ENCODE measurements at regions not wholly inside any gene's neighbourhood (a gene's known extent, or its start where the extent isn't known, plus 50 kb on each side); places are given as distances from the start of the nearest gene placed in this dataset.

DNA sequence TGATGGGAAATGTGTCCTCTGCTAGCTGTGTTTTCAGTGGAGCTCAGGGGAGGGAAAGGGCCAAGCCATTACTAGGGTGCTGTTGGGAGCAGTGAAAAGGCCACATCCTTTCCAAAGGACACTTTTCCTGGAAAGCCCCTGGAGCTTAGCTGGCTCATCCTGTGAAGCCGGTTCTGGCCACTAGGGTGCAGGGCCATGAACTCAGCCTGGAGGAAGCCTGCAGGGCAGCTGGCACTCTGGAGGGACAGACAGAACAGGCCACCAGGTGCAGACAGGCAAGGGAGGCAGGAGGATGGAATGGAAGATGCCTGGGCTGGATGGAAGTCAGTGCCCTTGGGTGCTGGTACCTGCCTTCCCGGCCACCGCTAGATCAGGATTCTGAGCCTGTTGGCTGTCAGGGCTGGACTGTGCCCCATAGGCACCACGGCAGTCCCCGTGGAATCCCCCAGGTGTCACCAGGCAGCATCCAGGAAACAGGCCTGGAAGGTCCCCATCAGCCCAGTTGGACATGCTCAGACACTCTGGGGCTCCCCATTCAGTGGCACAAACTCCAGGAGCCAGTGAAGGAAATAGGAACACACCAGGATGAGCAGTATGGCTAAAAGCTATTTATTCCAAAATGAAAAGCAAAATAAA lies 76.2 kb upstream of the C2CD4B start:
- TF ChIP-seq, protein P1, sequence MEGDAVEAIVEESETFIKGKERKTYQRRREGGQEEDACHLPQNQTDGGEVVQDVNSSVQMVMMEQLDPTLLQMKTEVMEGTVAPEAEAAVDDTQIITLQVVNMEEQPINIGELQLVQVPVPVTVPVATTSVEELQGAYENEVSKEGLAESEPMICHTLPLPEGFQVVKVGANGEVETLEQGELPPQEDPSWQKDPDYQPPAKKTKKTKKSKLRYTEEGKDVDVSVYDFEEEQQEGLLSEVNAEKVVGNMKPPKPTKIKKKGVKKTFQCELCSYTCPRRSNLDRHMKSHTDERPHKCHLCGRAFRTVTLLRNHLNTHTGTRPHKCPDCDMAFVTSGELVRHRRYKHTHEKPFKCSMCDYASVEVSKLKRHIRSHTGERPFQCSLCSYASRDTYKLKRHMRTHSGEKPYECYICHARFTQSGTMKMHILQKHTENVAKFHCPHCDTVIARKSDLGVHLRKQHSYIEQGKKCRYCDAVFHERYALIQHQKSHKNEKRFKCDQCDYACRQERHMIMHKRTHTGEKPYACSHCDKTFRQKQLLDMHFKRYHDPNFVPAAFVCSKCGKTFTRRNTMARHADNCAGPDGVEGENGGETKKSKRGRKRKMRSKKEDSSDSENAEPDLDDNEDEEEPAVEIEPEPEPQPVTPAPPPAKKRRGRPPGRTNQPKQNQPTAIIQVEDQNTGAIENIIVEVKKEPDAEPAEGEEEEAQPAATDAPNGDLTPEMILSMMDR (IDR thresholded peaks at IDR 0.05; ENCODE audit: poor library complexity, severe bottlenecking), result no peak
- TF ChIP-seq EZH2 (IDR thresholded peaks at IDR 0.05; ENCODE audit: borderline replicate concordance, insufficient read depth, low read length, poor library complexity, severe bottlenecking), result no peak
- no peak for TF ChIP-seq MXI1 (conservative IDR thresholded peaks at IDR 0.05; ENCODE audit: poor library complexity, severe bottlenecking)
- no peak for TF ChIP-seq EP300 (conservative IDR thresholded peaks at IDR 0.05; ENCODE audit: poor library complexity, severe bottlenecking)
- TF ChIP-seq, protein P2, sequence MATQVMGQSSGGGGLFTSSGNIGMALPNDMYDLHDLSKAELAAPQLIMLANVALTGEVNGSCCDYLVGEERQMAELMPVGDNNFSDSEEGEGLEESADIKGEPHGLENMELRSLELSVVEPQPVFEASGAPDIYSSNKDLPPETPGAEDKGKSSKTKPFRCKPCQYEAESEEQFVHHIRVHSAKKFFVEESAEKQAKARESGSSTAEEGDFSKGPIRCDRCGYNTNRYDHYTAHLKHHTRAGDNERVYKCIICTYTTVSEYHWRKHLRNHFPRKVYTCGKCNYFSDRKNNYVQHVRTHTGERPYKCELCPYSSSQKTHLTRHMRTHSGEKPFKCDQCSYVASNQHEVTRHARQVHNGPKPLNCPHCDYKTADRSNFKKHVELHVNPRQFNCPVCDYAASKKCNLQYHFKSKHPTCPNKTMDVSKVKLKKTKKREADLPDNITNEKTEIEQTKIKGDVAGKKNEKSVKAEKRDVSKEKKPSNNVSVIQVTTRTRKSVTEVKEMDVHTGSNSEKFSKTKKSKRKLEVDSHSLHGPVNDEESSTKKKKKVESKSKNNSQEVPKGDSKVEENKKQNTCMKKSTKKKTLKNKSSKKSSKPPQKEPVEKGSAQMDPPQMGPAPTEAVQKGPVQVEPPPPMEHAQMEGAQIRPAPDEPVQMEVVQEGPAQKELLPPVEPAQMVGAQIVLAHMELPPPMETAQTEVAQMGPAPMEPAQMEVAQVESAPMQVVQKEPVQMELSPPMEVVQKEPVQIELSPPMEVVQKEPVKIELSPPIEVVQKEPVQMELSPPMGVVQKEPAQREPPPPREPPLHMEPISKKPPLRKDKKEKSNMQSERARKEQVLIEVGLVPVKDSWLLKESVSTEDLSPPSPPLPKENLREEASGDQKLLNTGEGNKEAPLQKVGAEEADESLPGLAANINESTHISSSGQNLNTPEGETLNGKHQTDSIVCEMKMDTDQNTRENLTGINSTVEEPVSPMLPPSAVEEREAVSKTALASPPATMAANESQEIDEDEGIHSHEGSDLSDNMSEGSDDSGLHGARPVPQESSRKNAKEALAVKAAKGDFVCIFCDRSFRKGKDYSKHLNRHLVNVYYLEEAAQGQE (IDR thresholded peaks at IDR 0.05; ENCODE audit: borderline replicate concordance), result no peak
- no peak for TF ChIP-seq RAD21 (conservative IDR thresholded peaks at IDR 0.05)
- no peak for TF ChIP-seq TAF1 (IDR thresholded peaks at IDR 0.05; ENCODE audit: low read depth)
- TF ChIP-seq POLR2AphosphoS5 (IDR thresholded peaks at IDR 0.05), result no peak
